ENCODE measurements at regions not wholly inside any gene's neighbourhood (a gene's known extent, or its start where the extent isn't known, plus 50 kb on each side); places are given as distances from the start of the nearest gene placed in this dataset.

- DNase-seq (ENCODE audit: low read depth, low spot score), result no peak
Observed at GRCh38 chr1:112219267-112219666, 176.7 kb upstream of the CTTNBP2NL start.

GRCh38 chr1:112230232-112230631, 165.8 kb upstream of the CTTNBP2NL start:
- no peak for DNase-seq (ENCODE audit: low read depth, low spot score)

- no peak for DNase-seq (ENCODE audit: low read depth, low spot score)
Observed at GRCh38 chr1:112231331-112231730, 164.7 kb upstream of the CTTNBP2NL start.

GRCh38 chr1:112232848-112233247, 163.2 kb upstream of the CTTNBP2NL start:
- no peak for DNase-seq (ENCODE audit: low read depth, low spot score)

GRCh38 chr1:112234710-112235109, 161.3 kb upstream of the CTTNBP2NL start:
- no peak for DNase-seq (ENCODE audit: low read depth, low spot score)

- no peak for DNase-seq (ENCODE audit: low read depth, low spot score)
Observed at GRCh38 chr1:112237983-112238545, 157.9 kb upstream of the CTTNBP2NL start.

- no peak for DNase-seq (ENCODE audit: low read depth, low spot score)
Observed at GRCh38 chr1:112239683-112240330, 156.2 kb upstream of the CTTNBP2NL start.

- DNase-seq (ENCODE audit: low read depth, low spot score), result no peak
Observed at GRCh38 chr1:112242470-112242869, 153.5 kb upstream of the CTTNBP2NL start.

GRCh38 chr1:112244131-112244530, 151.9 kb upstream of the CTTNBP2NL start:
- DNase-seq (ENCODE audit: low read depth, low spot score), result no peak

GRCh38 chr1:112245114-112245513, 150.9 kb upstream of the CTTNBP2NL start:
- no peak for DNase-seq (ENCODE audit: low read depth, low spot score)

GRCh38 chr1:112247036-112247597, 148.9 kb upstream of the CTTNBP2NL start:
- no peak for DNase-seq (ENCODE audit: low read depth, low spot score)

- no peak for DNase-seq (ENCODE audit: low read depth, low spot score)
Observed at GRCh38 chr1:112247961-112248360, 148.1 kb upstream of the CTTNBP2NL start.

GRCh38 chr1:112250892-112251291, 145.1 kb upstream of the CTTNBP2NL start:
- no peak for DNase-seq (ENCODE audit: low read depth, low spot score)

GRCh38 chr1:112251766-112252506, 144.1 kb upstream of the CTTNBP2NL start:
- no peak for DNase-seq (ENCODE audit: low read depth, low spot score)

- DNase-seq (ENCODE audit: low read depth, low spot score), result no peak
Observed at GRCh38 chr1:112253366-112253765, 142.6 kb upstream of the CTTNBP2NL start.

- no peak for DNase-seq (ENCODE audit: low read depth, low spot score)
Observed at GRCh38 chr1:112255080-112255479, 140.9 kb upstream of the CTTNBP2NL start.

GRCh38 chr1:112256411-112256810, 139.6 kb upstream of the CTTNBP2NL start:
- no peak for DNase-seq (ENCODE audit: low read depth, low spot score)

- no peak for DNase-seq (ENCODE audit: low read depth, low spot score)
Observed at GRCh38 chr1:112257043-112257835, 138.8 kb upstream of the CTTNBP2NL start.

- DNase-seq (ENCODE audit: low read depth, low spot score), result no peak
Observed at GRCh38 chr1:112260699-112261098, 135.3 kb upstream of the CTTNBP2NL start.

- DNase-seq (ENCODE audit: low read depth, low spot score), result no peak
Observed at GRCh38 chr1:112262316-112262715, 133.7 kb upstream of the CTTNBP2NL start.

- DNase-seq (ENCODE audit: low read depth, low spot score), result no peak
Observed at GRCh38 chr1:112263042-112263441, 133.0 kb upstream of the CTTNBP2NL start.

- DNase-seq (ENCODE audit: low read depth, low spot score), result peak; percentile 37
Observed at GRCh38 chr1:112263453-112263852, 132.6 kb upstream of the CTTNBP2NL start.
